IMR-90 (cell line): ENCODE measurements at regions not wholly inside any gene's neighbourhood (a gene's known extent, or its start where the extent isn't known, plus 50 kb on each side); places are given as distances from the start of the nearest gene placed in this dataset.

Experiments used
- ATAC-seq: fragments of 200-7000 bp; cut with Tn5 transposase; 2 replicates; pipeline ENCODE4 v1.9.1; 2020; ENCODE audit warnings: low read depth, mild to moderate bottlenecking, moderate library complexity
- BruUV-seq: library from RNA; stranded (reverse); fragments of 400-500 nt; replicated peaks from 2 replicates; lab custom pipeline; 2021; lab: Mats Ljungman, UMichigan
- CTCF ChIA-PET: fragments of 300-600 bp; formaldehyde crosslinking; extraction: SDS; loops from one replicate; lab custom pipeline; 2021; ENCODE audit warnings: antibody characterized with exemption; lab: Yijun Ruan, JAX
- POLR2A ChIA-PET: fragments of 300-600 bp; sonication (Branson Sonifier 250); formaldehyde crosslinking; loops from one replicate; lab custom pipeline; 2022; ENCODE audit warnings: antibody characterized with exemption; ENCODE audit not compliant: unreplicated experiment; lab: Charles Lee
- DNase-seq: peaks from one replicate; pipeline ENCODE4 v3.0.0; 2013
- H2AFZ ChIP-seq: replicated peaks from 2 replicates; pipeline ENCODE3; 2013; ENCODE audit warnings: low read length, mild to moderate bottlenecking; ENCODE audit not compliant: poor library complexity
- H2AK5ac ChIP-seq: 2 replicates; pipeline ENCODE4 v1.6.1; 2013; ENCODE audit warnings: low read depth, low read length, inconsistent platforms
- H2AK9ac ChIP-seq: replicated peaks from 2 replicates; pipeline ENCODE3; 2013; ENCODE audit warnings: mild to moderate bottlenecking, low read depth, low read length, moderate library complexity; ENCODE audit not compliant: poor library complexity
- H2BK120ac ChIP-seq: 2 replicates; pipeline ENCODE4 v1.6.1; 2013; ENCODE audit warnings: low read depth, low read length, inconsistent platforms
- H2BK15ac ChIP-seq: 3 replicates; pipeline ENCODE4 v1.6.1; 2013; ENCODE audit warnings: low read depth, low read length, inconsistent platforms
- H2BK20ac ChIP-seq: 2 replicates; pipeline ENCODE4 v1.6.1; 2013; ENCODE audit warnings: low read depth, mild to moderate bottlenecking, inconsistent platforms, low read length, moderate library complexity
- H2BK5ac ChIP-seq: 2 replicates; pipeline ENCODE4 v1.6.1; 2013; ENCODE audit warnings: mild to moderate bottlenecking, low read depth, low read length, inconsistent platforms; ENCODE audit not compliant: poor library complexity, severe bottlenecking
- H3K14ac ChIP-seq: replicated peaks from 2 replicates; pipeline ENCODE4 v1.6.1; 2013; ENCODE audit warnings: low read depth, low read length, inconsistent platforms
- H3K18ac ChIP-seq: 2 replicates; pipeline ENCODE4 v1.6.1; 2013; ENCODE audit warnings: low read depth, low read length, control low read depth
- H3K23ac ChIP-seq: 2 replicates; pipeline ENCODE4 v1.6.1; 2013; ENCODE audit warnings: low read depth, low read length, inconsistent platforms
- H3K27ac ChIP-seq: 2 replicates; pipeline ENCODE4 v1.5.1; 2013; ENCODE audit warnings: mild to moderate bottlenecking, control low read depth, low read length; ENCODE audit not compliant: insufficient read depth
- H3K27me3 ChIP-seq: 2 replicates; pipeline ENCODE4 v1.6.1; 2013; ENCODE audit warnings: low read length; ENCODE audit not compliant: control insufficient read depth, insufficient read depth
- H3K36me3 ChIP-seq: 2 replicates; pipeline ENCODE4 v1.6.1; 2013; ENCODE audit warnings: low read length, mixed read lengths; ENCODE audit not compliant: control insufficient read depth, insufficient read depth
- H3K4ac ChIP-seq: 2 replicates; pipeline ENCODE4 v1.6.1; 2013; ENCODE audit warnings: low read depth, low read length, inconsistent platforms
- H3K4me1 ChIP-seq: 2 replicates; pipeline ENCODE4 v1.6.1; 2013; ENCODE audit warnings: low read length, mixed read lengths; ENCODE audit not compliant: control insufficient read depth, insufficient read depth
- H3K4me2 ChIP-seq: 2 replicates; pipeline ENCODE4 v1.6.1; 2013; ENCODE audit warnings: low read depth, mild to moderate bottlenecking, control low read depth, low read length, moderate library complexity
- H3K4me3 ChIP-seq: 2 replicates; pipeline ENCODE4 v1.5.1; 2013; ENCODE audit warnings: low read depth, mild to moderate bottlenecking, control low read depth, low read length, moderate library complexity; ENCODE audit not compliant: insufficient read depth
- H3K56ac ChIP-seq: 2 replicates; pipeline ENCODE4 v1.6.1; 2013; ENCODE audit warnings: low read length, inconsistent platforms; ENCODE audit not compliant: insufficient read depth; ENCODE audit errors: extremely low read depth
- H3K79me1 ChIP-seq, 2 experiments: 2 replicates each; pipeline ENCODE4 v1.6.1; 2013; ENCODE audit warnings: low read length in 2 of 2, inconsistent platforms in 1 of 2, low read depth in 1 of 2
- H3K9ac ChIP-seq: 2 replicates; pipeline ENCODE4 v1.6.1; 2013; ENCODE audit warnings: low read depth, low read length, control low read depth
- H3K9me1 ChIP-seq: 2 replicates; pipeline ENCODE4 v1.6.1; 2013; ENCODE audit warnings: low read length, inconsistent platforms; ENCODE audit not compliant: insufficient read depth
- H3K9me3 ChIP-seq: 2 replicates; pipeline ENCODE4 v1.6.1; 2013; ENCODE audit warnings: low read length; ENCODE audit not compliant: control insufficient read depth, insufficient read depth
- H4K20me1 ChIP-seq: 2 replicates; pipeline ENCODE4 v1.6.1; 2013; ENCODE audit warnings: low read length, inconsistent platforms; ENCODE audit not compliant: insufficient read depth
- H4K5ac ChIP-seq: 2 replicates; pipeline ENCODE4 v1.6.1; 2013; ENCODE audit warnings: mild to moderate bottlenecking, low read depth, low read length, control low read depth
- H4K8ac ChIP-seq, 2 experiments: 2 replicates each; pipeline ENCODE4 v1.6.1; 2013; ENCODE audit warnings: low read depth in 2 of 2, low read length in 2 of 2, control low read depth in 1 of 2, inconsistent platforms in 1 of 2
- H4K91ac ChIP-seq: 2 replicates; pipeline ENCODE4 v1.6.1; 2013; ENCODE audit warnings: low read depth, low read length, inconsistent platforms; ENCODE audit not compliant: insufficient read depth
- MXI1 ChIP-seq: IDR thresholded peaks from 2 replicates; pipeline ENCODE4 v1.6.1; 2012; ENCODE audit warnings: low read depth, mild to moderate bottlenecking, low read length, moderate library complexity, borderline replicate concordance
- WGBS, 2 experiments: methylation state at CpG; one replicate each; pipeline versions ENCODE4 v1.1.5 to v1.1.7; 2013; ENCODE audit warnings: missing lambda C conversion rate in 2 of 2; ENCODE audit not compliant: insufficient read length in 1 of 2; ENCODE audit errors: extremely low coverage in 2 of 2; 5-methylcytosine and 5-hydroxymethylcytosine counted together
- dilution Hi-C: fragments of 300-500 bp; cut with HindIII; formaldehyde crosslinking; loops from one replicate; pipeline ENCODE4 v1.14.3; 2018; ENCODE audit warnings: low sequenced_read_pairs; ENCODE audit not compliant: unreplicated experiment
- in situ Hi-C: fragments of 300-500 bp; cut with MboI; formaldehyde crosslinking; loops from 3 replicates; pipeline ENCODE4 v1.14.3; 2019; ENCODE audit warnings: low sequenced_read_pairs, inconsistent platforms, mixed read lengths
- intact Hi-C: fragments of 100-400 bp; cut with micrococcal nuclease; formaldehyde crosslinking; loops from 2 replicates; pipeline ENCODE4 v1.10.0; 2022

- no peaks in the 10 kb centered on the region for H3K79me1 ChIP-seq
- H3K18ac ChIP-seq: no peak overlapping the region
- no peak overlapping the region for H3K4me3 ChIP-seq
- H2BK120ac ChIP-seq: no peak overlapping the region
- 55% methylated on average over 2 of the region's 6 CpGs; no CpG with 5 or more reads in 1 of the 2 experiments for WGBS, 2 experiments
- ATAC-seq: no peak
- no peak overlapping the region for H2AK5ac ChIP-seq
- DNase-seq: no peak
- ChIA-PET CTCF (interaction anchor here (0.6 to 0.7 kb wide), 2 partner anchors 402 to 691 kb away, joined by 3 to 4 read pairs; no protein-coding TSS in a partner anchor), POLR2A (no interaction called here)
- H3K36me3 ChIP-seq: no peaks in the 10 kb centered on the region
- H3K23ac ChIP-seq: no peak overlapping the region
- no peak overlapping the region for H2BK15ac ChIP-seq
- no peaks in the 10 kb centered on the region for H4K20me1 ChIP-seq
- H2AFZ ChIP-seq: no peak overlapping the region
- no peaks in the 10 kb centered on the region for H3K27me3 ChIP-seq
- no peaks in the 10 kb centered on the region for H3K4me1 ChIP-seq
- H3K14ac ChIP-seq: no peak overlapping the region
- BruUV-seq: no TSS peak
- H3K9me1 ChIP-seq: no peaks in the 10 kb centered on the region; the same call in 1 of the 2 replicates
- no peak overlapping the region for H4K8ac ChIP-seq
- H4K91ac ChIP-seq: no peak overlapping the region
- TF ChIP-seq MXI1: no peak
- H3K56ac ChIP-seq: no peak overlapping the region
- peaks cover 2% of the 10 kb centered on the region; the same call in 1 of the 2 replicates for H3K9me3 ChIP-seq
- no peak overlapping the region for H2BK5ac ChIP-seq
- H3K9ac ChIP-seq: no peak overlapping the region
- H4K5ac ChIP-seq: no peak overlapping the region
- no peak overlapping the region for H3K4ac ChIP-seq
- H2BK20ac ChIP-seq: no peak overlapping the region
- dilution Hi-C loops: no loop called here
- intact Hi-C loops: no loop called here
- no peak overlapping the region for H3K27ac ChIP-seq
- no peak overlapping the region for H2AK9ac ChIP-seq
- H3K4me2 ChIP-seq: no peak overlapping the region
- in situ Hi-C loops: no loop called here
Observed at GRCh38 chr2:6755456-6755855, 110.3 kb downstream of the CMPK2 start.
